ENCODE measurements at regions not wholly inside any gene's neighbourhood (a gene's known extent, or its start where the extent isn't known, plus 50 kb on each side); places are given as distances from the start of the nearest gene placed in this dataset.

GRCh38 chr15:69696946-69697345, 244.3 kb downstream of the RPLP1 start:
- H3K9me3 ChIP-seq, result no peaks in the 10 kb centered on the region
- no peak for DNase-seq (ENCODE audit: extremely low spot score in 2 of 2)
- intact Hi-C loops (cut with DNase I), result no loop called here
- no peak overlapping the region for H3K4me3 ChIP-seq
- TF ChIP-seq POLR2AphosphoS5 (IDR thresholded peaks at IDR 0.05; ENCODE audit: insufficient read depth in 1 of 2, low read depth in 1 of 2) (no peak), POLR2A (IDR thresholded peaks at IDR 0.05) (no peak), CTCF (IDR thresholded peaks at IDR 0.05) (no peak)
- no peaks in the 10 kb centered on the region for H3K4me1 ChIP-seq
- no peaks in the 10 kb centered on the region for H3K36me3 ChIP-seq
- no peaks in the 10 kb centered on the region for H3K27me3 ChIP-seq
- H3K27ac ChIP-seq, result no peak overlapping the region

GRCh38 chr15:69697916-69698315, 245.3 kb downstream of the RPLP1 start:
- H3K4me3 ChIP-seq, result no peak overlapping the region
- no peak overlapping the region for H3K27ac ChIP-seq
- DNase-seq (ENCODE audit: extremely low spot score in 2 of 2), result no peak
- no peaks in the 10 kb centered on the region for H3K36me3 ChIP-seq
- H3K4me1 ChIP-seq, result no peaks in the 10 kb centered on the region
- intact Hi-C loops (cut with DNase I), result no loop called here
- TF ChIP-seq POLR2A (IDR thresholded peaks at IDR 0.05), result no peak
- TF ChIP-seq POLR2AphosphoS5 (IDR thresholded peaks at IDR 0.05; ENCODE audit: insufficient read depth in 1 of 2, low read depth in 1 of 2), result no peak
- TF ChIP-seq CTCF (IDR thresholded peaks at IDR 0.05), result no peak
- H3K27me3 ChIP-seq, result no peaks in the 10 kb centered on the region
- no peaks in the 10 kb centered on the region for H3K9me3 ChIP-seq

DNA sequence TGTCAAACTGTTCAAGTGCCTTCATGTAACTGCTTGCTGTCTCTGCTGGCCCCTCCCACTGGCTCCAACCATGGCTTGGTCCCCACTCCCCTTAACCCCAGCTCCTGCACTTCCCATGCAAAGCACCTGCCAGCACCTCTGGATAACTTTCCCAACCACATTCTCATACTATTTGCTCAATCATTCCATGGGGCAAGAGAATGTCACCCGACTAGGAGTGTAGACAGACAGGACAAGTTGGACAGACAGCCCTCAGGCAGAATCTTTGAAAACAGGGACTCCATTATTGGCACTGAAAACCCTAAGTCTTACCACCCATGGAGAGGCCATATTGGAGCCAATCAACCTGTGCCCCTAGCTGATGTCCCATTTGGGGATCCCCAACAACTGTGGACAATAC, 246.5 kb downstream of the RPLP1 start:
- intact Hi-C loops (cut with DNase I), result no loop called here
- Histone ChIP-seq H3K9me3 (no peaks in the 10 kb centered on the region), H3K4me1 (peaks cover 12% of the 10 kb centered on the region), H3K36me3 (no peaks in the 10 kb centered on the region), H3K27me3 (no peaks in the 10 kb centered on the region), H3K27ac (no peak overlapping the region), H3K4me3 (no peak overlapping the region)
- DNase-seq (ENCODE audit: extremely low spot score in 2 of 2), result no peak
- TF ChIP-seq CTCF (IDR thresholded peaks at IDR 0.05) (no peak), POLR2AphosphoS5 (IDR thresholded peaks at IDR 0.05; ENCODE audit: insufficient read depth in 1 of 2, low read depth in 1 of 2) (no peak)

DNA sequence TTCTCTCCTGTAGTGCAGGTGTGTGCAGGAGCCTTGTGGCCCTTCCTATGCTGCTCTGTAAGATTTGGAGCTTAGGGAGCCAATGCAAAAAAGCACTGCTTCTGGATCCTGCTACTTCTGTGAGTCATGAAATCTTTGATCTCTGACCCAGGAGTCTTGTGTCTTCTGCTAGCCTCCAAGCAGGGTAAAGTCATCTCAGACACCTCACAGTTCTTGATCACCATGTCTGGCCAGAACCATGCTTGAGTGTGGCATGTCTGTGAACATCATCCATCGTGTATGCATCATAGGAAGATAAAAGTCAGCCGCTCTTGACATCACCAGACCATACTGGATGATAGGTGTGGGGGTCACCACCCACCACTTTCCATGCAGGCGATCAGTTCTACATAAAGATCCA, 247.8 kb downstream of the RPLP1 start:
- Histone ChIP-seq H3K4me1 (peaks cover 19% of the 10 kb centered on the region), H3K27me3 (no peaks in the 10 kb centered on the region), H3K9me3 (no peaks in the 10 kb centered on the region), H3K36me3 (no peaks in the 10 kb centered on the region), H3K27ac (no peak overlapping the region), H3K4me3 (no peak overlapping the region)
- no peak for TF ChIP-seq POLR2AphosphoS5 (IDR thresholded peaks at IDR 0.05; ENCODE audit: insufficient read depth in 1 of 2, low read depth in 1 of 2)
- TF ChIP-seq CTCF (IDR thresholded peaks at IDR 0.05), result no peak
- TF ChIP-seq POLR2A (IDR thresholded peaks at IDR 0.05), result no peak
- DNase-seq (ENCODE audit: extremely low spot score in 2 of 2), result no peak
- intact Hi-C loops (cut with DNase I), result no loop called here

- Histone ChIP-seq H3K36me3 (no peaks in the 10 kb centered on the region), H3K9me3 (no peaks in the 10 kb centered on the region), H3K27ac (no peak overlapping the region), H3K4me3 (no peak overlapping the region), H3K4me1 (peaks cover 19% of the 10 kb centered on the region), H3K27me3 (no peaks in the 10 kb centered on the region)
- intact Hi-C loops (cut with DNase I), result no loop called here
- DNase-seq (ENCODE audit: extremely low spot score in 2 of 2), result no peak
- TF ChIP-seq CTCF (IDR thresholded peaks at IDR 0.05) (no peak), POLR2AphosphoS5 (IDR thresholded peaks at IDR 0.05; ENCODE audit: insufficient read depth in 1 of 2, low read depth in 1 of 2) (no peak), POLR2A (IDR thresholded peaks at IDR 0.05) (no peak)
These were observed 248.6 kb downstream of the RPLP1 start for GRCh38 chr15:69701198-69701597.

Measured in vagina (tissue), 2 donors.